ENCODE measurements at regions not wholly inside any gene's neighbourhood (a gene's known extent, or its start where the extent isn't known, plus 50 kb on each side); places are given as distances from the start of the nearest gene placed in this dataset.

- FAIRE-seq (no peak), DNase-seq (ENCODE audit: insufficient read length, low spot score) (no peak)
- TF ChIP-seq POLR2AphosphoS5 (IDR thresholded peaks at IDR 0.05; ENCODE audit: low read depth, low read length): no peak
- TF ChIP-seq PAX5 (IDR thresholded peaks at IDR 0.05; ENCODE audit: insufficient read depth, low read length, severe bottlenecking): no peak
- TF ChIP-seq SPI1 (IDR thresholded peaks at IDR 0.05; ENCODE audit: low read depth, low read length): no peak
- TF ChIP-seq POLR2A (IDR thresholded peaks at IDR 0.05; ENCODE audit: low read depth, low read length): no peak
- no peak for TF ChIP-seq TAF1 (IDR thresholded peaks at IDR 0.05; ENCODE audit: low read depth, low read length)
- no peak for TF ChIP-seq POU2F2 (IDR thresholded peaks at IDR 0.05; ENCODE audit: low read depth, low read length)
Observed at GRCh38 chr4:129415004-129415403, 319.1 kb downstream of the C4orf33 start.

DNA sequence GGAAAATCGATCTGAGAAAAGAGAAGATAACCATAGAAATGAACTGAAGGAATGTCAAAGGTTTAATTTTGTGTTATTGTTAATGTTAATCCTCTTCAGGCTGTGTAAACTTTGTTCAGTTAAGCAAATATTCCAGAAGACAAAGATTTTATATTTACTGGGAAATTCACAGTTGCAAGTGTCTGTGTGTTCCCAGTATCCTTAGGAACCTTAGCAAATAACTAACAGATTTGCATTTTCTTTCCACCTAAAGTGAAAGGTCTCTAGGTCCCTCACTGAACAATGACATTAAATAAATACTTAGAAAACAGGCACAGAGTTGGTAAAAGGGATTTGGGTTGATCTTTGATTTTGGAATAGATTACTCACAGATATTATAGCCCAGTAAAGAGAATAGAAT is 324.7 kb downstream of the C4orf33 start:
- FAIRE-seq (no peak), DNase-seq (ENCODE audit: insufficient read length, low spot score) (no peak)
- no peak for TF ChIP-seq POLR2A (IDR thresholded peaks at IDR 0.05; ENCODE audit: low read depth, low read length)
- TF ChIP-seq SPI1 (IDR thresholded peaks at IDR 0.05; ENCODE audit: low read depth, low read length): no peak
- no peak for TF ChIP-seq TAF1 (IDR thresholded peaks at IDR 0.05; ENCODE audit: low read depth, low read length)
- no peak for TF ChIP-seq PAX5 (IDR thresholded peaks at IDR 0.05; ENCODE audit: insufficient read depth, low read length, severe bottlenecking)
- no peak for TF ChIP-seq POU2F2 (IDR thresholded peaks at IDR 0.05; ENCODE audit: low read depth, low read length)
- no peak for TF ChIP-seq POLR2AphosphoS5 (IDR thresholded peaks at IDR 0.05; ENCODE audit: low read depth, low read length)

GRCh38 chr4:129422277-129422676 is 326.3 kb downstream of the C4orf33 start:
- FAIRE-seq: no peak
- no peak for TF ChIP-seq POLR2A (IDR thresholded peaks at IDR 0.05; ENCODE audit: low read depth, low read length)
- no peak for TF ChIP-seq PAX5 (IDR thresholded peaks at IDR 0.05; ENCODE audit: insufficient read depth, low read length, severe bottlenecking)
- no peak for TF ChIP-seq POLR2AphosphoS5 (IDR thresholded peaks at IDR 0.05; ENCODE audit: low read depth, low read length)
- no peak for TF ChIP-seq SPI1 (IDR thresholded peaks at IDR 0.05; ENCODE audit: low read depth, low read length)
- TF ChIP-seq POU2F2 (IDR thresholded peaks at IDR 0.05; ENCODE audit: low read depth, low read length): no peak
- TF ChIP-seq TAF1 (IDR thresholded peaks at IDR 0.05; ENCODE audit: low read depth, low read length): no peak
- DNase-seq (ENCODE audit: insufficient read length, low spot score): no peak

DNA sequence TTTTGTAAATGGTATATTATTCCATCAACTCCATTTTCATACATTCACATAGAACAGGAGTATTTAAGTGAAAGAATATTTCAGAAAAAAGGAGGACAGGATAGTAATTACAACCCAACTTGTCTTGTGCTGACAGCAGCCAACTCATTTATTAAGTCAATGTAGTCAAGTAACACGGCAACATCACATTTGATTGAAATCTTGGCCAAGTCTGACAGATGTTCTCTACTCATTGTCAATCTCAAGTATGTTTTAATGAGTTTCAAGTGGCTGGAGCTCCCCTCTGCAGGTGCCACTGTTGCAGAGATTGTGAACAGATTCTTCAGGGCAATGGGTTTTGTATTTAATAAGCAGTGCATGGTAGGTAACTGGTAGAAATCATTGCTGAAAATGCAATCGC is 332.5 kb downstream of the C4orf33 start:
- DNase-seq (ENCODE audit: insufficient read length, low spot score) (no peak), FAIRE-seq (no peak)
- TF ChIP-seq POLR2A (IDR thresholded peaks at IDR 0.05; ENCODE audit: low read depth, low read length) (no peak), POLR2AphosphoS5 (IDR thresholded peaks at IDR 0.05; ENCODE audit: low read depth, low read length) (no peak), TAF1 (IDR thresholded peaks at IDR 0.05; ENCODE audit: low read depth, low read length) (no peak), POU2F2 (IDR thresholded peaks at IDR 0.05; ENCODE audit: low read depth, low read length) (no peak), SPI1 (IDR thresholded peaks at IDR 0.05; ENCODE audit: low read depth, low read length) (no peak)

DNA sequence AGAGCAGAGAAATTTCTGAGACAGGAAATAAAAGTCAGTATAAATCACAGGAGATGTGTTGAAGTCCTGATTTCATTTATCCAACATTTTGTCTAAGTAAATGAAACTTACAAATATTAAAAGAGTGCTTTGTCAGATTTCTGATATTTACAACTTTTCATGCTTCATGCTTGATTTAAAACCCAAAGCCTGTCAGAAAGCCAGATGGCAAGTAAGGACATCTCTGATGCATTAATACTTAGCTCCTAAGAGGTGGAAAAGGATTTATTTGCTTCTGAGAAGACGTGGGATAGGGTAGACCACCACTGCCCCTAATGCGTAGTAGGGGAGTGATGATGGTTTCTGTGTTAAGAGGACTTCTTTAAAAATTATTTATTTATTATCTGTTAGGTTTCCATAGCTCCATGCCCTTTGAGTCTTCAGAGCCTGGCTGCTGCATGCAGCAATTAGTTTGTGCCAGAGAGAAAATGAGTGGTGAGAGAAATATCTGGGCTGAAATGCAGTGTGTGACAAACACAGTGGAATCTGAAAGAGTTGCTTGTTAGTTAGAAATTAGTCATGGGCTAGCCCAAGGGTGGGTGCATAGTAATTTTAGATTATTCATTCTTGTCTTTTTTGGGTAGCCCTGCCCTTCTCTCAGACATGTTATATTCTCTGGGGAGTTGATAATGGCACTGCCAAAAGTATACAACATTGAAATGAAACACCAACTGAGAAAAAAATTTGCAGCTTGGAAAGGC is 333.8 kb downstream of the C4orf33 start:
- DNase-seq (ENCODE audit: insufficient read length, low spot score) (no peak), FAIRE-seq (no peak)
- TF ChIP-seq TAF1 (IDR thresholded peaks at IDR 0.05; ENCODE audit: low read depth, low read length): no peak
- TF ChIP-seq SPI1 (IDR thresholded peaks at IDR 0.05; ENCODE audit: low read depth, low read length): no peak
- TF ChIP-seq POLR2A (IDR thresholded peaks at IDR 0.05; ENCODE audit: low read depth, low read length): no peak
- TF ChIP-seq POU2F2 (IDR thresholded peaks at IDR 0.05; ENCODE audit: low read depth, low read length): no peak
- no peak for TF ChIP-seq PAX5 (IDR thresholded peaks at IDR 0.05; ENCODE audit: insufficient read depth, low read length, severe bottlenecking)
- TF ChIP-seq POLR2AphosphoS5 (IDR thresholded peaks at IDR 0.05; ENCODE audit: low read depth, low read length): no peak

DNA sequence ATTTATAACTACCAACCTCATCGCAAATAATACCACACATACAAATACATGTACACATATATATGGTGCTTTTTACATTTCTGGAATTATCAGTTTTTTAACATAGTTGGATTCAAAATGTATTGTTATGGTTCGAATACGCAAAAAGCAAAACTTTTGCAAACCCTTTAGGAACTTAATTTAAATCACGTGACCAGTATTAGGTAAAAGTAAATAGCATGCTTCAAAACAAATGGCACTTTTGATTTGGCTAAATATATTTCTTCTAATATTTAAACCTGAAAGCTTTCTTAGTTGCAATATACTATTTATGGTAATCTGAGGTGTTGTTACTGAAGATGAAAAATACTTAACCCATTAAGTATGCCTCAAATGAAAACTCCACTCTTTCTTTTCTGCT is 341.4 kb downstream of the C4orf33 start:
- no peak for DNase-seq (ENCODE audit: insufficient read length, low spot score)
- TF ChIP-seq SPI1 (IDR thresholded peaks at IDR 0.05; ENCODE audit: low read depth, low read length) (no peak), TAF1 (IDR thresholded peaks at IDR 0.05; ENCODE audit: low read depth, low read length) (no peak), PAX5 (IDR thresholded peaks at IDR 0.05; ENCODE audit: insufficient read depth, low read length, severe bottlenecking) (no peak), POU2F2 (IDR thresholded peaks at IDR 0.05; ENCODE audit: low read depth, low read length) (no peak), POLR2AphosphoS5 (IDR thresholded peaks at IDR 0.05; ENCODE audit: low read depth, low read length) (no peak), POLR2A (IDR thresholded peaks at IDR 0.05; ENCODE audit: low read depth, low read length) (no peak)
- FAIRE-seq: no peak

GRCh38 chr4:129438456-129438981 is 342.6 kb downstream of the C4orf33 start:
- FAIRE-seq (no peak), DNase-seq (ENCODE audit: insufficient read length, low spot score) (no peak)
- no peak for TF ChIP-seq POU2F2 (IDR thresholded peaks at IDR 0.05; ENCODE audit: low read depth, low read length)
- TF ChIP-seq POLR2AphosphoS5 (IDR thresholded peaks at IDR 0.05; ENCODE audit: low read depth, low read length): no peak
- TF ChIP-seq TAF1 (IDR thresholded peaks at IDR 0.05; ENCODE audit: low read depth, low read length): no peak
- TF ChIP-seq POLR2A (IDR thresholded peaks at IDR 0.05; ENCODE audit: low read depth, low read length): no peak
- TF ChIP-seq PAX5 (IDR thresholded peaks at IDR 0.05; ENCODE audit: insufficient read depth, low read length, severe bottlenecking): no peak
- TF ChIP-seq SPI1 (IDR thresholded peaks at IDR 0.05; ENCODE audit: low read depth, low read length): no peak

- DNase-seq (ENCODE audit: insufficient read length, low spot score) (no peak), FAIRE-seq (no peak)
- TF ChIP-seq TAF1 (IDR thresholded peaks at IDR 0.05; ENCODE audit: low read depth, low read length) (no peak), SPI1 (IDR thresholded peaks at IDR 0.05; ENCODE audit: low read depth, low read length) (no peak), POLR2AphosphoS5 (IDR thresholded peaks at IDR 0.05; ENCODE audit: low read depth, low read length) (no peak), PAX5 (IDR thresholded peaks at IDR 0.05; ENCODE audit: insufficient read depth, low read length, severe bottlenecking) (no peak), POLR2A (IDR thresholded peaks at IDR 0.05; ENCODE audit: low read depth, low read length) (no peak), POU2F2 (IDR thresholded peaks at IDR 0.05; ENCODE audit: low read depth, low read length) (no peak)
Observed at GRCh38 chr4:129446074-129446473, 350.1 kb downstream of the C4orf33 start.

DNA sequence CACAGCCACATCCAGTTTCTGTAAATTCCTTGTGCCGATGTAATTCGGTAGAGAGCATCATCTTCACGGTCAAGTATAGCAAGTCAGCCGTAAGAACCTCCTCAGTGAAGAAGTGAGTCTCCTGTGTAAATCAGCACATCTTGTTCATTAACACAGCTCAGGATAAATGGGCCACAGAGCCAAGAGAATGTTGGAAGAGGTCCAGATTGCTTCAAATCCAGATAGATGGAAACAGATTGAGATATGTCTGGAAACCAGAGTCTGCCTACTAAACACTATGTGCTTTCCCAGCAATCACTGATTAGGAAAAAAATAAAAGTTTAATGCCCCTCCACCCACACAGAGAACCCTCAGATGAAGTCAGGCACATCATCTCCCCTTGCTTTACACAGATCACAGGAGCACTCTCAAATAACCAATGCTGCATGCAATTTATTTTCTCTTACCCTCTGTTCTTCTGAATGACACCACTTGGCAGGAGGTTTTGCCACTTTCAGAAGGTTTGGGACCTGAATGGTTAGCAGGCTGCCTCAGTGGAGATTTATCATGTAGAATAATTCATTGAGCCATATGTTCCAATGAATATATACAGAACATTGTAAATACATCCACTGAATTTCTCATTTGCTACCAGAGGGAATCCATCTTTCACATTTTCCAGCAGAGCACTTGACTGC is 357.7 kb downstream of the C4orf33 start:
- FAIRE-seq: no peak
- DNase-seq (ENCODE audit: insufficient read length, low spot score): no peak
- TF ChIP-seq POLR2A (IDR thresholded peaks at IDR 0.05; ENCODE audit: low read depth, low read length) (no peak), TAF1 (IDR thresholded peaks at IDR 0.05; ENCODE audit: low read depth, low read length) (no peak), POLR2AphosphoS5 (IDR thresholded peaks at IDR 0.05; ENCODE audit: low read depth, low read length) (no peak), PAX5 (IDR thresholded peaks at IDR 0.05; ENCODE audit: insufficient read depth, low read length, severe bottlenecking) (no peak), POU2F2 (IDR thresholded peaks at IDR 0.05; ENCODE audit: low read depth, low read length) (no peak), SPI1 (IDR thresholded peaks at IDR 0.05; ENCODE audit: low read depth, low read length) (no peak)

Measured in GM12891 (cell line).